ENCODE measurements at regions not wholly inside any gene's neighbourhood (a gene's known extent, or its start where the extent isn't known, plus 50 kb on each side); places are given as distances from the start of the nearest gene placed in this dataset.
"Not testable (repeated sequence)": the region's sequence is repeated elsewhere in the genome, so short reads cannot be mapped to it uniquely, and the experiment has no call there.

DNA sequence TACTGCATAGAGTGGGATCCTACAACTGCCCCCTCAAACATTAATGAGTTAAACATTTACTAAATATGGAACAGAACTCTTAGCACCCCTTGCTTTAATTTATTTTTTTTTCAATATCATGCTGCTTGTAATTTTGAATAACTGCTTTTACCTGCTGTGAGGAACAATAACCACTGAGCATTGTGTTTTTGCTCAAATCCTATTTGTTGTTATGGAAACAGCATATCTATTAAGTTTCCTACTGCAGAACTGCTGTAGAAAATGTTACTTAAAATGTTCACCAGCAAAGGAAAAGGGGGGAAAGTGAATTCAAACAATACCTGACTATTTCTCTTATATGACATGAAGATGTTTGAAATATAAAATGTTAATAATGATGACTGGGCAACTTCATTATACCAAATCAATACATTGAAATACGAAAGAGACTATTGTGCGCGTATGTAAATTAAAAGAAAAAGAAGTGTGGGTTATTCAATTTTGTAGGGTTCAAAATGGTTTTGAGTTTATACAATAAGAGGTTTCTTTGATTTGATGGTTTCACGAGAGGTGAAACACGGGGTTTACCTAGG, 1043.8 kb upstream of the NUDT12 start:
- DNase-seq = no peak

DNA sequence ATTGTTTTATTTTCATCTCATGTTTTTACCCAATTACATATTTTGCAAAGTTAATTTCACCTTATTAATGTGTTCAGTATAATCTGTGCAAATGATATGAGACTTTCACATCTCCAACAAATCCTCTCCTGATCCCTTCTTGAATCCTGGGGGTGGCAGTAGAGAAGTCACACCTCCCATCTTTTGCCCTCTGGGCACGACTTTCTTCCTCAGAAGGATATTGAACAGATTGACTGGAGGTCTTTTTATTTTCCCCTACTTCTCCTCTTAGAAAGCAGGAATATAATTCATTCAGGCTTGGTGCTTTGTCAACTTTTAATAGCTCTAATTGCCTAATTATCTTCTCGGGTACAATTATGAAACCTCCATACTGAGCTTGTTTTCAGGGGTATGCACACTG, 1037.1 kb upstream of the NUDT12 start:
- DNase-seq = no peak

DNA sequence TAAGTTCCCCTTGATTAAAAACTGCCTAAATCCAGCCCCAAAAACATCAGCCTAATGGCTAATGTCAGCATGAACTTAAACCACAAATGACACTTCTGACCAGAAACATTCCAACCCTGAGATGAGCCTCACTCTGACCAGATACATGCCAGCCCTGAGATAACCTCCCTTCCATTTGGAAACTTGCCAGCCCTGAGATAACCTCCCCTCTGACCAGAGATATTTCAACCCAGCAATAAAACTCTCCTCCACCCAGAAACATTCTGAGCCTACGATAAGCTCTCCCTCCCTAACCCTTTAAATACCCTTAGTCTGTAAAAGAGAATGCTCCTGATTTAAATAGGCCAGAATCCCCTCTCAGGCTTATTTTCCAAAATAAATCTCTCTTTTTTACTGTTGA, 1035.7 kb upstream of the NUDT12 start:
- DNase-seq = no peak

DNA sequence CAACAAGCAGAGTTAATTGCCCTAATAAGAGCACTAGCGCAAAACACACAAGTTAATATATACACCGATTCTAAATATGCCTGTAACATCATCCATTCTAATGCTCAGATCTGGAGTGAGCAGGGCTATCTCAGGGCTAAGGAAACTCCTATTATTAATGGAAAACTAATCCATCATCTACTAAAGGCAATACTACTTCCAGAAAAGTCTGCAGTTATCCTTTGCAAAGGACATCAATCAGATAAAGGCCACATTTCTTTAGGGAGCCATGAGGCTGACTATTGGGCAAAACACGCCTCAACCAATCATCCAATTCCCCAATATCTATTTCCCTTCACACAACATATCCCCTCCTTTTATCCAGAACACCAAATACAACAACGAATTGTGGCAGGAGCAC, 1032.3 kb upstream of the NUDT12 start:
- no peak for DNase-seq

DNA sequence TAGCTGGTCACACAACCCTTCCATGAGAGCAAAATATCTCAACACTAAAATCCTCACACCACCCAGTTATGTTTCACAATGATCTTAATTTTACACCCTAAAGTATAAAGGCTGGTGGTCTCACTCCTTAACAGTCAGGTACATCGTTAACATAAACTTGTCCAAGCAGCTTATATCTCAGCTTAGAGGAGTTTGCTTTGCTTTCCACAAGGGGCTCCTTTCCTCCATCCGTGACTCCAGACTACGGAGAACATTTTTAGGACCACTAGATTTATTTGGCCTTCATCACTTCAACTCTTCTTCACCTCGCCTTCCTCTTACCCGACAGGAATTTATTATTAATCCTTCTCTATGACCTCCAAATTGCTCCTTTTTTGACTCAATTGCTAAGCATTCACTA, 1014.1 kb upstream of the NUDT12 start:
- DNase-seq = no peak

DNA sequence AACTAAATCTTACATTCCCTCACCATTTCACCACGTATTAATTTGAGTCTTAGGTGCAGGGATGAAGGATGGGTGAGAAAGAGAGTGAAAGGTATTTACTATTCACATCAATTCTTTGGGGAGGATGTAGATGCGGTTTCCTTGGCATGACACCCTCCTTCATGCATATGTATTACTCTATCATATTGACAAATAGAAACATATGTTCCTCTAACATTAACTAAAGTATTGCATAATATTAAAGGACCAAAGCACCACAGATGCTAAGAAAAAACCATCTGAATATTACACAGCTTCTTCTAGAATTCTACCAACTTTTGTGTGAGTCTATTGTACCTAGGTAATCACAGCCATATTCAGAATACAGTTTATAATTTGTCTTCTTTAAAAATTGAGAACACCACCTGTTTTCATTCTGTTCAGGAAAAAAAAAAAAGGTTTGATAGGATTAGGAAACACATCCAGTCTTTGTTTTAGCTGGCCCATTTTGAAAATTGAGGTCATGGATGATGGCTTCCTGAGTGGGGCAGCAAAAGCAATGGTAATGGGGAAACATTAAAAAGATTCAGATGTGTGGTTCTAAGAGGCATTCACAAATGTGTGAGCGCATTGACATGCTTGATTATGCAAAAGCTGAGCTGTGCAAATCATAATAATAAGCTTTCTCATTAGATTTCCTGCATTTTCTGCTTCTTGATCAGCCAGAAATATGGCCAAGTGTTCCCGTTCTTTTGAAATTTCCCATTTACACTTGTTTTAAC, 1011.5 kb upstream of the NUDT12 start:
- DNase-seq = no peak

DNA sequence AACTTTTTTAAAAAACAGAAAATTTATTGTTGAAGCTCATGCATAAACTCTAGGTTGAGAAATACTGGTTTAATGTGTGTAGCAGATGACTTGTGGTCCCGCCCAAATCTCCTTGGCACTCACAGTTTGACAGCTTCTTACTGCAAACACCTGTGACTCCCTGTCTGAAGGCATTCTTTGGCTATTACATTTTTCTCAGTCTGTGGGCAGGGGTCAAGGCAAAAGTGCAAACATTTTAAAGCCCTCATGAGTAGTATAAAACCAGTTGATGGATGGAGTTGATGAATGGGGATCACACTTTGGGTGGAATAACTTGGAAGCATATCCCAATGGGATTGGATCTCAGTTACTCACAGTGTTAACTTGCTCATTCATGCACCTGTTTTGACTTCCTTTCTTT, 1007.0 kb upstream of the NUDT12 start:
- no peak for DNase-seq

DNA sequence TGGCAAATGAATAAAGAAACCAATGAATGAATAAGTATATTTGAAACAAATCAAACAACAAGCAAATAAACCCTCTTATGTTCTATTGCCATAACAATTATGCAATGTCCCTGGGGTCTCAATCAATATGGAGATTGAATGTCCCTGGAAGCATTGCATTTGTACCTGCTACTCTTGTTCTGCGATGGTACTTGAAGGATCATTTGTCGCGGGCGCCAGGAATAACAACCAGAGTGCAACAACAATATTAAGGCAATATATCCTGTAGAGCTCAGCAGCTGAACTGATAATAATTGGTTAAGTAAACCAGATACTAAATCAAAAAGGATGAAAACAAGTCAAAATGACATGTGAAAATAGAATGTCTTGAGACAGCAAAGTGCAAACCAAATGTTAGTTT, 1001.9 kb upstream of the NUDT12 start:
- no peak for DNase-seq

DNA sequence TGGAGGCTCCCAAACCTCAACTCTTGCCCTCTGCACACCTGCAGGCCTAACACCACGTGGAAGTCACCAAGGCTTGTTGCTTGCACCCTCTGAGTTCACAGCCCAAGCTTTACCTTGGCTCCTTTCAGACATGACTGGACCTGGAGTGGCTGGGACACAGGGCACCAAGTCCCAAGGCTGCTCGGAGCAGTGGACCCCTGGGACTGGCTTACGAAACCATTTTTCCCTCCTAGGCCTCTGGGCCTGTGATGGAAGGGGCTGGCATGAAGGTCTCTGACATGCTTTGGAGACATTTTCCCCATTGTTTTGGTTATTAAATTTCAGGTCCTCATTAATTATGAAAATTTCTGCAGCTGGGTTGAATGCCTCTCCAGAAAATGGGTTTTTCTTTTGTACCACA, 994.4 kb upstream of the NUDT12 start:
- no peak for DNase-seq

DNA sequence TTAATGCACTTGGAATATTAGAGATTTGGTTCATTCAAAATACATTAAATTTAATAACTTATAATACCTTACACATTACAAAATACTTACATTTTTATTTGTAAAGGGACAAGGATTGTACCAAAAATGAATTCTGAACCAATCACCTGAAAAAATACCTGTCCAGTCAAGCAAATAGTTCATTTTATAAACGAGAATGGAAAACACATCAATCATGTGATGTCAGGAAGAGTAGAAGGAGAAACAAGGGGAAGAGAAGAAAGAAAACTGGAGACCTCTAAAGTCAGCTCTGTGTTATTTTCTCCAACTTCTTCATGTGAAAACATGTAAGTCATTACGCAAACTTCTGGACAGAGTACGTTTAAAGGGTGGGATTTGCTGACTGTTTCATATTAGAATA, 989.0 kb upstream of the NUDT12 start:
- no peak for DNase-seq

DNA sequence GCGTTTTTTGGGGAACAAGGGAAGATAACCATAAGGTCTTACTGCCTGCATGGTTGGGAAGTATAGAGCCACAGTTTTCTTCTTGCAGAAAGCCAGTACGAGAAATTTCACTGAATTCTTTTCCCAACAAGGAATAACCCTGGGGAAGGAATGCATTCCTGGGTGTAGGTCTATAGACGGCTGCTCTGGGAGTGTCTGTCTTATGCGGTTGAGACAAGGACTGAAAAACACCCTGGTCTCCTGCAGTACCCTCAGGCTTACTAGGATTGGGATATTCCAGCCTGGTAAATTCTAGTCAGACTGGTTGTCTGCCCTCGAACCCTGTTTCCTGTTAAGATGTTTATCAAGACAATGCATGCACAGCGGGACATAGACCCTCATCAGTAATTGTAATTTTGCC, 984.3 kb upstream of the NUDT12 start:
- DNase-seq = not testable (repeated sequence)

DNA sequence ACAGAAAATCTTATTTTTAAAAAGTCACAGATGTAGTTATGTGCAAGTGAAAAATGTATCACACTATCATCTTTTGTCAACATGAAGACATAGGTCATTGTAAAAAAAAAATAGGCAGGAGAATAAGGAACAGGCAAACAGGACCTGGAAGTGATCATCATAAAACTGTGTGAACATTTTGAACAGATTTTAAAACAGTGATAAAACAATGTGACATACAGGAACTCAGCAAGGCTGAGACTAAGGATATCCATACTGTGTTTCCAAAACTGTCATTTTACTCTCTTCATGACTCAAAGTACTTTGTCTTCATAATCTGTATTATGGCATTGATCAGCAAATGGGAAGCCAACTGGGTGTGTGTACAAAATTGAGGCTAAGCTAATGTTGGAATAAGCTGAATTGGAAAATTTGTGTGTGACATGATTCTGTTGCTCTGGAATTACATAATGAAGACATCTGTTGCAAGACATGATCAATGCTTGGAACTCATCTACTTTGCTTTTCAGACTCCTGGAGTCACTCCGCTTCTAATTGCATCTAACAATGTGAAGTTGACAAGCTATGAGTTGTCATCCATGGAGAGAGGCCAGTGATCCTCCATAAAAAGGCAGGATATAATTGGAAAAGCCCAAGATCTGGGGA, 978.7 kb upstream of the NUDT12 start:
- DNase-seq = no peak

DNA sequence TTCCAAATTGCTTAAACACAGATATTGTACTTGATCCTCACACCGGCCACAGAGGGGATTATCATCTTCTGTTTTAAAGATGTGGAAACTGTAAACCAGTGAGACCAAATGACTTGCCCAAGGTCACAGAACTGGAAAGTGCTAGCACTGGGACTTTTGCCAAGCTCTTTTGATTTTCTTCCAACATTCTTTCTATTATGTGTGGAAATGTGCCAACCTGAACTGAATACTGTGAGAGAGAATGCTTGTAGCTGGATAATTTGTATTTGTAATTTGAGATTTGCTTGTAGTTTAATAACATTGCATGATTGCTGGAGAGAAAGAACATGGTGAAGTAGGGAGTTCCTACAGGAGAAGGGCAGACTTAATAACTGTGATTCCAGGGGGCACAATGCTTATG, 977.9 kb upstream of the NUDT12 start:
- DNase-seq = no peak

DNA sequence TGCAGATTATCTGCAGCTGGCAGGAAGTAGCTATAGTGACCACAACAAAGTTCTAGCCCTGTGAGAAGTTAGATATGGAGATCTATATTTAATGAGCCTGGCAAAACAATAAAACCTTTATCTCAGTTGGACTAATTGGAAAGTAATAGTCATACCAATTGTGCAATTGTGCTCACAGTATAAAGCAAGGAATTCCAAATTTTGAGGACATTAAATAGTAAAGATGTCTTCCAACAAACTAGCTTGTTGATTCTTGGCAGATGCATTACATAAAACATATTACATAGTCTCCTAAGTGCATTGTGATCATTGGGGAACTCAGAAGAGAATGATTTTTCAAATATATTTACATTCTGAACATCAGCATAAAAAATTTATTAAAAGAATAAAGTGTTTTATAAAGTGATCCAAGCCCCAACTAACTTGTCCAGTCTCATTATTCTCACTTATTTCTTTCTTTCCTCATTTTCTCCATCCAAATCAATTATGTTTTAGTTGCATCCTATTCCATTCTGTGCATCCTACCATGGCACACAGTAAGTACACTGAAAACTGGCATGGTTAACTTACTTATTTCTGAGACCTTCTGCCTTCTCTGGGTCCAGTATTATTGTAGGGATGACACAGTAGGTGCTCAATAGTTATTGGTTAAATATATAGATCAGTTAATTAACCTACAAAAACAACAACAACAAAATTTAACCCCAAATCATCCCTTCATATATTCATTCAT, 977.2 kb upstream of the NUDT12 start:
- DNase-seq = no peak

DNA sequence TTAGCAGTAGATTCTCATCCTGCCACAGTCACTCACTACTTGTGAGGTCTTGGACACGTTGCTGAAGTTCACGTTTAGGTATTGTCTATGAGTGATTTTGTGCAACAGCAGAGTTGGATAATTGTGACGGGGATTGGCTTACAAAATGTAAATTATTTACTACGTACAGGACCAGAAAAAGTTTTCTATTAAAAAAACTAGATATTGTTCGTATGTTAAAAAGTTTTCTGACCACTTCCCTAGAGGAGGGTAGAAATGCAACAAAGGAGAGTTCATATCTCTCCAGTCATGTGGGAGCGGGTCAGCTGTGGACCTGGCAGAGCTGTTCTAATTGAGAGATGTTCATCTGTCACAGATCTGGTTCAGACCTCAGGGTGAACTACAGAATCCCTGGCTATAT, 976.1 kb upstream of the NUDT12 start:
- DNase-seq = no peak

DNA sequence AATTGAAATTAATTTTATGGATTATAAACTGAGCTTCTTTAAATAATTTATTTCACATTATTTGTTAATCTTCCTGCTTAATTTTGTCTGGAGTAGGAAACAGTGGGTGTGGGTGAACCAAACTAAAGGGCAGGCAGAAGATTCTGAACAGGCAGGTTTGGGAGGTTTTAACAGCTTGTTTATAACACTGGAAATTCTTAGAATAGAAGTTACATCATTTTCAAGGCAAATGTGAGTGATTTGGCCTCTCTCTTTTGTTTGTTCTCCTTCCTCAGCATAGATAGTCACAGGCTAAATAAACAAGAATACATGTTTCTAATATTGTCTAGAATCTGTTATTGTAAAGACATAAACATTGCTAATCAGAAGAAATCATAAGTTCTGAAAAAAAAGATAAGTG, 970.9 kb upstream of the NUDT12 start:
- no peak for DNase-seq

DNA sequence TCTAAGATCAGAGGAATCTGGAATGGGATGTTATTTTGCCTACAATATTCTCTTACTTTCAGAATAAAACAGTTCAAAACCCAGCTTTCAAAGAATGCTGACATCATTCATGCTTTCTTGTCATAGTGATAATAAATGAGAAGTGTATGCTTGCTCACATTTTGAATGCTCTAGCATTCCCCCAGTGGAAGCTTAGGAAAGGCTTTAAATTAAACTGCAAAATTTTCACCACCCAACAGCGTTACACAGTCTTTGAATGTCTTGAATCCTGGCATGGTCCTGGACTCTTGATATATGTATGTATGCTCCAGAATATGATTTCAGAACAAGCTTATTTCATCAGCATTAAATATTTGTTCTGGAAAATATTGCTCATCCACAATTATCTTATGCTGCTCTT, 964.3 kb upstream of the NUDT12 start:
- no peak for DNase-seq

DNA sequence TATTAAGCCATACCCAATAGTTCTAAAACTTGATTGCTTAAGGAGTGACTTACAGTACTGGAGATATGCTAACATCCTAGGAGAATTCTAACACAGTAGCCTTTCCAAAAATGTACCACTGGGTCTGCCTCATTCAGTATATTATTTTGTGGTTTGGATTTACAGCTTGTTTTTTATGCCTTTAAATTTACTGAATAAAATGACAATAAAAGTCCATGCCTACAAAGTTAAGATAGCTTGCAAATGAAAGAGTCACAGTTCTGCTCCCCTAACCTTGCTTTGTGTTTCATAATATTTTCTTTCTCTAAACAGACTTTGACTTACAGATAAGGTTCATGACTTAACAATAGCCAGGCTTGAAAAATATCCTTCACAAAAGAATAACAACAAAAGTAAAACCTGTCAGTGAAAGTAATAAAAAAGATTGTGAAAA, 951.1 kb upstream of the NUDT12 start:
- DNase-seq = no peak

DNA sequence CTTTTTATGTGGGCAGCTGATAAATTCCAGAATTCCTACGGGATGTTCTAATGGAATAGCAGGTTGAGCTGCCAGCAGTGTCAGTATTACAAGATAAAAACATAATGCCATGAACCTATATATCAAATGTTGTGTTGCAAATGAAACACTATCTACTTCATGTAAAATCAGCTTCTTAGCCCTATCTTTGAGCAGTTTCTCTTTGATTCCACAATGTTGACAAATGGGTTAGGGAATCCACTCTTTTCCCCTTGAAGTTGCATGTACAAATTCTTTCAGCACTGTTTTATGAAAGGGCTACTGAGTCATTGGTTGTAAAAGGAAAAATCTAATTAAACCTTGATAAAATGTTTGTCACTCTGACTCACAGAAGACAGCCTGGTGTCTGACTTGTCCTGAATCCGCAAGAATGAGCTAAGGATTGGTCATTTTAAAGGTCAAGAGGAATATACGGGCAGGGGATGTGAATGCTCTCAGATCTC, 950.6 kb upstream of the NUDT12 start:
- no peak for DNase-seq

DNA sequence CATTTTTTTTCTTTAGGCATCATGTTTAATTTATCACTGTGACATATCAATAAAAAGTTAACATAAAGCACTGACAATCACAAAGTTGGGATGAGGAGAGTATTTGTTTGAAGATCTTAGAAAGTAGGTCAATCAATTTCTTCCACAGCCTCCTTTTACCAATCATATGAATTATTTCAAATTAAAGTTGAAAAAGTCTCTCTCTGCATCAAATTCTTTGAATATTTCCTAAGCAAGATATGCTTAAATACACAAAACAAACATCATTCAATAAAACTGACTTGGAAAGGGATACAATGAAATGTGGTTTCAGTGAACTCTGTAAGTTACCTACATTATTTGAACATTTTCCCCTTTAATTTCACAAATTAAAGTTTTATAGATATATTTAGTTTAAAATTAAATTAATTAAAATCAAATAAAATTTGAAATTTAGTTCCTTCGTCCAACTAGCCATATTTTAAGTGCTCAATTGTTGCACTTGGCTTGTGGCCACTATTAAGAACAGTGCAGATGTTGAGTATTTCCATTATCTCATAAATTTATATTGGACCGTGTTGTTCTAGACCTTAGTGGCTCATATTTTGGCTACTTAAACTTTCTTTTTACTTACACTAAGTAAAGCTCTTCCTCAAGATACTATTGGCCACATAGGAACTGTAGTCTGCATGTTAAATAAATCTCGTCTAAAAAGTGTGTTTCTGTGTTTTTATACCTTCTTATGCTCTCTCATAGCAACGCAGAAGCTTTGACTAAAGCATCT, 949.7 kb upstream of the NUDT12 start:
- no peak for DNase-seq

DNA sequence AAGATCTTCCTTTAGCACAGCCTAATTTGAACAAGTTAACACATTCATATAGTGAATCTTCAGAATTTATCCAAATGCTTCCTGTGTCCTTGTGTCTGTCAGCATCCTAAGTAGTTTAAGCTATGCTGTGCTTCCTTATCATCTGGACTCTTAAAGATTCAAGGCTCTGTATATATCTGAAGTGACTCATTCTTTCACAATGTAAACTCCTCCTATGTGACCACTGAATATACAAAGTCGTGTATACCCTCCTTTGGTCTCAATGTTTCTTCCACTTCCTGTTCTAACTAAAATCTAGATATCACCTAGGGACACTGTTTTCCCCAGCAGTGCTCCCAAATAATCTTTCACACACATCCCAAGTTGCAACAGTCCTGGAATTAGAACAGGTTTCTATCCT, 935.7 kb upstream of the NUDT12 start:
- DNase-seq = no peak

DNA sequence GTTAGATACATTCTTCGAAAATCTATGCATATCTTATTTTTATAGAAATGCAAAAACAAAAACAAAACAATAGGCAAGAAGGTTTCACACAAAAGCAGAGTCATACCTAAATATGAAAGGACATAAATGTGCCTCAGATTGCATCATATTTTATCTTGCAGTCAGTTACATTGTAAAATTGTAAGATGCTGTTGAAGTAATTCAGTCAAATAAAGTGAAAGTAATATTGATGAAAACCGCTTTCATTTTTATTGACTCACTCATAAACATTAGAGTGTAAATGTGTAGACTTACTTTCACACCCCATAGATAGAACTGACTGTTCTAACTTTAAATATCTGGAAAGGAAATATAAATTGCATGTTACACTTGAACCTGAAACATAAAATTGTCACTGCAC, 931.5 kb upstream of the NUDT12 start:
- DNase-seq = no peak

DNA sequence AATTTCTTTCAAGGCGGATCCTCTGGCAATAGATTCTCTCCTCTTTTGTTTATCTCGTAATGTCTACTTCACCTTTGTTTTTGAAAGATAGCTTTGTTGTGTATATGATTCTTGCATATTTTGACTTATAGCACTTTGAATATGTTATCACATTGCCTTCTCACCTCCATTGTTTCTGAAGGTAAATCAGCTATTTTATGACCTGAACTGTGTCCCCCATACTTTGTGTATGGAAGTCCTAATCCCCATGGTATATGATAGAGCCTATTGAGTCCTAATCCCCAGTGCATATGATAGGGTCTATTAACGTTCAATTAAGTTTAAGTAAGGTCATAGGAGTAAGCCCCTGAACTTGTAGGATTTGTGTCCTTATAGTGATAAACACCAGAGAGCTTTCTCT, 910.2 kb upstream of the NUDT12 start:
- no peak for DNase-seq

Data from 8988T (cell line).